GM18502 (cell line): ENCODE measurements at regions not wholly inside any gene's neighbourhood (a gene's known extent, or its start where the extent isn't known, plus 50 kb on each side); places are given as distances from the start of the nearest gene placed in this dataset.
A peak's percentile ranks its signal among the peaks of the same experiment; 100 is the strongest.
"Not testable (repeated sequence)": the region's sequence is repeated elsewhere in the genome, so short reads cannot be mapped to it uniquely, and the experiment has no call there.

Experiments
- ATAC-seq: cut with Tn5 transposase; IDR thresholded peaks from one replicate; pipeline ENCODE4 v1.9.1; 2021; ENCODE audit warnings: mild to moderate bottlenecking; ENCODE audit not compliant: unreplicated experiment, poor library complexity

GRCh38 chr13:59409211-59409610 lies 754.5 kb downstream of the DIAPH3 start:
- ATAC-seq = no peak

DNA sequence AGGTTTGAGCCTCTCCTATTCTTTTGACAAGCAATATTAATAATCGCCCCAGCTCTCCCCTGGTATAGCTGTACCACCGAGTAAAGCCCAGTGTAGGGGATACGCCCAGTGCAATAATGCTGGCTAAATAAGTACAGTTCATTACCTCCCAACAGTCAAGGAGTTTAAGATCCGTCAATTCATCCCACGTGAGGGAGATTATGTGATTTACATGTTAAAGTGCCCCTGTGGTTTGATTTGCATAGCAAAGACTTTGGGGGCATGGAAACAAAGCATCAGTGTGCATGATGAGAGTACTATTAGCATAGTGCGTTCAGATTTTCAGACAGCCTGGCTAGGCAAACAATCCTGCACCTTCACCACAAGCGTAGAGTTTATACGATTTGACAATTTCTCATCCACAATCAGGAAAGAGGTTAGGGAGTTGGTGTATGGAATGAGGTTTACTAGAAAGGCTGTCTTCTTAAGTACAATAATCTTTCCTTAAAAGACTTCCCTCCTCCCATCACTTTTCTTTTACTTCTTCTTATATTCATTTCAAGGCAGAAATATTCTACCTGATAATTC lies 754.0 kb downstream of the DIAPH3 start:
- no peak for ATAC-seq

DNA sequence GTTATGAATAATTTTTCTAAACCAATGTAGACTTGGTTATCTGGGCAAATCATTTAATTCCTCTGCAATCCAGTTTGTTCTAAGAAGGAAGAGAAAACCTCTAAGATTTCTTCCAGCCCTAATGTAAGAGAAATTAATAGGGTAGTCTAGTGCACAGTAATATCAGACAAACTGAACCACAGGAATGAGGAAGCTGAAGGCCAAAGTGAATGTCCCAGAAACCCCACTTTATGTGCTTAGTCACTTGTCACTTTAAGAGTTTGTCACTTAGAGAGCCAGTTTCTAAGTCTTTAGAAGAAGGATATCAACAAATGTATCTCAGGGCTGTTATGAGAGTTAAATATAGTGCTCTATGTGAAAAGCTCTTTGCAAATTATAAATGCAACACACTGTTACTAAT lies 750.6 kb downstream of the DIAPH3 start:
- ATAC-seq = peak; percentile 97

DNA sequence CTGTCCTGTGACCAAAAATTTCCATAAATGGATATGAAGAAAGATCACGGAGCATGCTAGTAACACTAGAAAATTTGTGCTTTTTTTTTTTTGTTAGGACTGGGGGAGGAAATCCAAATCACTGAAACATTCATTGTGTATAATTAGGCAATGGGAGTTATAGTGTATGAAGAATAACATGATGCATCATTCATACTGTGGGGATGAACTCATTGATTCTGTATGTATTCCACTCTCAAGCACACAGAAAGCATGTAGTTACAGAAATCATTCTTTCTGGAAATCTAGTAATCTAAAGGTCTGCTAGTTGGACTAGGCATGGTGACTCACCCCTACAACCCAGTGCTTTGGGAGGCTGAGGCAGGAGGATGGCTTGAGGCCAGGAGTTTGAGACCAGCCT lies 749.7 kb downstream of the DIAPH3 start:
- no peak for ATAC-seq

- ATAC-seq = no peak
Measured at GRCh38 chr13:59415498-59415897, 748.2 kb downstream of the DIAPH3 start.

- ATAC-seq = no peak
Measured at GRCh38 chr13:59416561-59416960, 747.2 kb downstream of the DIAPH3 start.

DNA sequence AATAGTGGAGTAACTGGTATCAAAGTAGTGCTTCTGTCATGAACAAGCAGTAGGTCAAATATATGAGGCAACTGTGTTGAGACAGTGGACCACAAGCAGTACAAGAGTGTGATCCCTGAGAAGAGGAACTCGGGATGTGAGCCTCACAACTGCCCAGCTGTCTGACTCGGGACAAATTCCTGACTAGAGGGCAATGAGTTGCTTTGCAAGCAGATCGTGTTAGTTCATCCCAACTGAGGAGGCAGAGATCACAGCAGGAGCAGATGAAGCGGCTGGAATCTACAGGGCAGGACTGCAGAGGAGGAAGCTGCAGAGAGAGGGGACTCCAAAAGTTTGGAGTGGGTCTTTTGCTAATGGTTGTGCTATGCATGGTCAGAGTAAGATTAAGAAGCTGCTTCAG lies 741.1 kb downstream of the DIAPH3 start:
- no peak for ATAC-seq

GRCh38 chr13:59423708-59424340 lies 739.9 kb downstream of the DIAPH3 start:
- ATAC-seq = no peak

DNA sequence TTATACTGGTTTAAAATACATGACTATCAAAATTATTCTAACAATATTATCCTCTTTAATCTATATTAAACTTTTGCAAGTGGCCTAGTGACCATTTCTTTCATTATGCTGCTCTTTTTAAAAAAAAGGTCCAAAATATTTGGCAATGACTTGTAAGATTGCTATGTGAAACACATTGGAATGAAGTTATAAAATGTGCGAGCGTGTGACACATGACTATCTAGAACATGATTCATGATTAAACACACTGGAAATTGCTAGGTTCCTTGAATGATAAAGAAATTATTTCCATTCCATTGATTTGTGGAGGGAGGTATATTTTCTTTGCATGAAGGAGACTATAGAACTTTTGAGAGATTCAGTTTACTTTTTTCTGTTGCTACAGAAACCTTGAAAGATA lies 739.1 kb downstream of the DIAPH3 start:
- no peak for ATAC-seq

DNA sequence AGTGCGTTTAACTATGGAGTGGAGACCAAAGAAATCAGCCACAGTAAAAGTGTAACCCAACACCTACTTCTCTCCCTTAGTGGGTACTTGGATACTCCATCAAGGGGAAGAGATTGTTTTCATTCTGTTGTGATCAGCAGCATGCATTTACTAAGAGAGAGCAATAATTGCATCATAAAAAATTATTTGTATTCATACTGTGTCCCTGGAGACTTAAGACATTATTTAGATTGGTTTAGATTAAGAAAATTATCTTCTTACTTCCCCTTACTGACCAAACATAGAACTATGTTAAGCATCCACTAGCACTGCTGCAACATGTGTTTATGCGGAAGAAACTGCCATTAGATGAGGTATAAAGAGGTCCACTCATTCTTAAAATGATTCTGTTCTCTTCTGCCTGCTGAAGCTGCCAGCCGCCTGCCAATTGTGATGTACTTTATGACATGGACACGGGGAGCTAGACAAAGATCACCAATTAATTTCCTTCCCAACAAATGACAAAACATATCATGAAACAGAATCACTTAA lies 738.5 kb downstream of the DIAPH3 start:
- ATAC-seq = no peak

GRCh38 chr13:59435024-59435423 lies 728.7 kb downstream of the DIAPH3 start:
- no peak for ATAC-seq

GRCh38 chr13:59437544-59438301 lies 726.0 kb downstream of the DIAPH3 start:
- no peak for ATAC-seq

DNA sequence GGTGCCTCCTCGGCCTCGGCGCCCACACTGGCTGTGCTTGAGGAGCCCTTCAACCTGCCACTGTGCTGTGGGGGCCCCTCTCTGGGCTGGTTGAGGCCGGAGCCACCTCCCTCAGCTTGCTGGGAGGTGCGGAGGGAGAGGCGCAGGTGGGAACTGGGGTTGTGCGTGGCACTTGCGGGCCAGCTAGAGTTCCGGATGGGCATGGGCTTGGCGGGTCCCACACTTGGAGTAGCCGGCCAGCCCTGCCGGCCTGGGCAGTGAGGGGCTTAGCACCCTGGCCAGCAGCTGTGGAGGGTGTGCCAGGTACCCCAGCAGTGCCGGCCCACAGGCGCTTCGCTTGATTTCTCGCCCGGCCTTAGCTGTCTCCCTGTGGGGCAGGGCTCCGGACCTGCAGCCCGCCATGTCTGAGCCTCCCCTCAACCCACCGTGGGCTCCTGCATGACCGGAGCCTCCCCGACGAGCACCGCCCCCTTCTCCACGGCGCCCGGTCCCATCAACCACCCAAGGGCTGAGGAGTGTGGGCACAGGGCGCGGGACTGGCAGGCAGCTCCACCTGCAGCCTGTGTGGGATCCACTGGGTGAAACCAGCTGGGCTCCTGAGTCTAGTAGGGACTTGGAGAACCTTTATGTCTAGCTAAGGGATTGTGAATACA lies 723.8 kb downstream of the DIAPH3 start:
- ATAC-seq = no peak

DNA sequence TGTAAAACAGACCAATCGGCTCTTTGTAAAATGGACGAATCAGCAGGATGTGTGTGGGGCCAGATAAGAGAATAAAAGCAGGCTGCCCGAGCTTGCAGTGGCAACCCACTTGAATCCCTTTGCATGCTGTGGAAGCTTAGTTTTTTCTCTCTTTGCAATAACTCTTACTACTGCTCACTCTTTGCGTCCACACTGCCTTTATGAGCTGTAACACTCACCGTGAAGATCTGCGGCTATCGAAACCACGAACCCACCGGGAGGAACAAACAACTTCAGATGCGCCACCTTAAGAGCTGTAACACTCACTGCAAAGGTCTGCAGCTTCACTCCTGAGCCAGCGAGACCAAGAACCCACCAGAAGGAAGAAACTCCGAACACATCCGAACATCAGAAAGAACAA lies 722.7 kb downstream of the DIAPH3 start:
- ATAC-seq = not testable (repeated sequence)

DNA sequence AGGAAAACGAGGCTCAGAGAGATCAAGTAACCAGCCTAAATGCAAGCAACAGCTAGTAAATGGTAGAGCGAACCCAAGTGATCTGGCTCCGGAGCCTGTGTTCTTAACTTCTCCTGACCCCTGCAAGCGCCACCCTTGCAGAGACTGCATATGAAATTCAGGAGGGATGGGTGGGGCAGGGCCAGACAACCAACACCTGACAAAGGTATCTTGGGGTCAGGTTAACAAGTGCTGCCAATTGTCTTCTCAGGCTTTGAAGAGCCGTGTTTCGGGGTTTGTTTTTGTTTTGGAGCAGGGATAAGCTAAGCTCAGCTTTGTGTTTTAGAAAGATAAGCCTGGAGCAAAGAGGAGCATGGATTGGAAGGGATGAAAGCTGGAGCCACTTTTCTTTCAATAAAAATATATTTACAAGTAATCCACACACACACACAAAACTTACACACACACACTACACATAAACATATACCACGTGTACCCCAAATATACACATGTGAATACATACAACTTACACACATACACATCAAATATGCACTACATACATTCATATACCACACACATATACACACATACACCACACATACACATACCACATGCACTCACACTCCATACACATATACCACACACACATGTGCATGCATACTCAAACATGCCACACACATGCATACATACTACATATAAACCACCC lies 722.0 kb downstream of the DIAPH3 start:
- no peak for ATAC-seq

DNA sequence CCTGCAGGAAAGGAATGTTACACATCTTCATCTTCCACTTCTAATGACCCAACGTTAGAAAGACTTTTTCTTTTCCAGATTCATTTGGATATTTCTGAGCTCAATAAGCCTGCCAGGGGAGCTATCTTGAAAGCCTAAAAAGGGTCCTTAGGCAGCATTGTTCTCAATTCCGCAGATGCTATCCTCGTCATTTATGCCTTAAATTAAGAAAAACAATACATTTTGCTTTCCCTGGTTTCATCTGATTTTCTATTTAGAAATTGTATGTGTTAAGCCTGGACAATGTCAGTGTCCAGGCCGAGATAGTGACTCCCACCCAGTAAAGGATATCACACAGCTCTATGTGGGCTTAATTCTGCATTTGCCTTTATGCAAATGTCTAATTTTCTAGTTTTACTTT lies 721.3 kb downstream of the DIAPH3 start:
- no peak for ATAC-seq

DNA sequence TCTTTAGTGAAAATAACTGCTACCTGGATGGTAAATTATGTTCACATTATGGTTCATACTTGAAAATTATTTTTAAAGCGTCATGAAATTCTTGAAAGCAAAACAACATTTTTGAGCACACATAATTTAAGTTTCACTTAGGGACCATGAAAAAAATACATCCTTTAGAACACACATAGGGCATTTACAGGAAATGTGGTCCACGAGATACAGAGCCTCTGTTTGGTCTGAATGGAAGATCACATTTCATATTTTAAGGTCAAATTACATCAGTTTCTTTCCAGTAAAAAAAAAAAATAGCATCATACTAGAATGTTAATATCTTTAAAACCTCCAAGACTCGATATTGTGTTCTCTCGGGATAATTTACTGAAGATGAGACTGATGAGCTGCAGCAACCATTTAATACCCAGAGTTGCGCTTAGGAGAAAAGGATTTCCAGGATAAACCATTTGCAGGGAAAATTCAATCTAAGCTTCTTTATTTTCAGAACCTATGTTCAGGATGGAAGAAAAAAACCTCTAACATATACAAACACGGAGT lies 720.7 kb downstream of the DIAPH3 start:
- ATAC-seq = no peak

DNA sequence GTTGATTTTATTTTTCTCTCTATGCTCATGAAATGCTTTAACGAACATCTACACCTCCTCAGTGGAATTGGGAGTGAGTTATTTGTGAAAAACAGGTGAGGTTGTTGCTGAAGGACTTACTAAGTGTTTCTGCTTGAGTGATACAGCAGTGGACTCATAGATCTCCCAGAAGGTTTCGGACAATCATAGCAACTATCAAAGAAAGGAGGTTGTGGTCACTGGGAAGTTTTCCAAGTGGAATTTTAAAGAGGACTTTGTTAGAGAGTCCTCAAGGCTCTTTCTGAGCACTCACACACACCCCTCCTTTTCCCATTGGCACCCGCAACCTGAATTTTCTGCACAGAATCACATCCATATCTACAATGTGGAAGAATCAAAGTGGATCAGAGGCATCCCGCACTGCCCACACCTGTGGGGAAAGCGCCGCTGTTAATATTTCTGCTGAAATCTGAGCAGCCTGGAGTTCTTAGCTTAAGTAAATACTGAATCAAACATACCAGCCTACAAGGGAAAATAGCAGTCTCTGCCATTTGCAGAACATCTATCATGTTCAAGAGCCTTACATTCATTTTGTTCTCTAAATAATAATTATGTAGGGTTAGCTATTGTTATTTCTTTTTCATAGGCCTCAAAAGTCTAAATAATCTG lies 719.4 kb downstream of the DIAPH3 start:
- no peak for ATAC-seq

GRCh38 chr13:59445812-59446211 lies 717.9 kb downstream of the DIAPH3 start:
- no peak for ATAC-seq

GRCh38 chr13:59446391-59446790 lies 717.3 kb downstream of the DIAPH3 start:
- no peak for ATAC-seq
